Kidney epithelial cell (primary cell): ENCODE measurements at regions not wholly inside any gene's neighbourhood (a gene's known extent, or its start where the extent isn't known, plus 50 kb on each side); places are given as distances from the start of the nearest gene placed in this dataset.
"Not testable (repeated sequence)": the region's sequence is repeated elsewhere in the genome, so short reads cannot be mapped to it uniquely, and the experiment has no call there.

Experiments
- DNase-seq: peaks from one replicate; pipeline ENCODE4 v3.0.0-alpha.2; 2010; ENCODE audit warnings: low read depth
- H3K27me3 ChIP-seq: 2 replicates; pipeline ENCODE4 v1.6.0; 2011; ENCODE audit warnings: low read length; ENCODE audit not compliant: control insufficient read depth, insufficient read depth
- H3K36me3 ChIP-seq: 2 replicates; pipeline ENCODE4 v1.5.1; 2011; ENCODE audit warnings: low read length; ENCODE audit not compliant: control insufficient read depth, insufficient read depth
- H3K4me3 ChIP-seq: 2 replicates; pipeline ENCODE4 v1.5.1; 2011; ENCODE audit warnings: low read depth, mild to moderate bottlenecking, control low read depth, low read length
- CTCF ChIP-seq: IDR thresholded peaks from 2 replicates; pipeline ENCODE4 v1.5.1; 2011; ENCODE audit warnings: mild to moderate bottlenecking, moderate library complexity, low read length, control low read depth, inconsistent platforms; ENCODE audit not compliant: insufficient read depth, poor library complexity, severe bottlenecking

- not testable (repeated sequence) for H3K27me3 ChIP-seq, DNase-seq, H3K4me3 ChIP-seq, H3K36me3 ChIP-seq
Measured at GRCh38 chr16:88258141-88258540, 124.6 kb upstream of the ZNF469 start.

- not testable (repeated sequence) for DNase-seq, H3K36me3 ChIP-seq, H3K27me3 ChIP-seq, H3K4me3 ChIP-seq
Measured at GRCh38 chr16:88258764-88259525, 123.8 kb upstream of the ZNF469 start.

GRCh38 chr16:88259538-88259937 is 123.2 kb upstream of the ZNF469 start:
- not testable (repeated sequence) for DNase-seq

GRCh38 chr16:88260146-88260545 is 122.6 kb upstream of the ZNF469 start:
- not testable (repeated sequence) for H3K4me3 ChIP-seq

More at GRCh38 chr16:88259538-88259937, 123.2 kb upstream of the ZNF469 start:
- H3K36me3 ChIP-seq, H3K27me3 ChIP-seq, H3K4me3 ChIP-seq: not testable (repeated sequence)

GRCh38 chr16:88260881-88261665 is 121.7 kb upstream of the ZNF469 start:
- not testable (repeated sequence) for H3K36me3 ChIP-seq, H3K27me3 ChIP-seq, H3K4me3 ChIP-seq, DNase-seq

More at GRCh38 chr16:88260146-88260545, 122.6 kb upstream of the ZNF469 start:
- H3K36me3 ChIP-seq, H3K27me3 ChIP-seq, DNase-seq: not testable (repeated sequence)

- DNase-seq, H3K27me3 ChIP-seq, H3K36me3 ChIP-seq, H3K4me3 ChIP-seq: not testable (repeated sequence)
Measured at GRCh38 chr16:88261814-88262605, 120.7 kb upstream of the ZNF469 start.

GRCh38 chr16:88262858-88263563 is 119.7 kb upstream of the ZNF469 start:
- not testable (repeated sequence) for H3K4me3 ChIP-seq, H3K27me3 ChIP-seq, H3K36me3 ChIP-seq
- TF ChIP-seq CTCF = peak; percentile 8
- DNase-seq = peak; percentile 31

GRCh38 chr16:88263681-88264287 is 119.0 kb upstream of the ZNF469 start:
- not testable (repeated sequence) for DNase-seq, H3K27me3 ChIP-seq, H3K4me3 ChIP-seq, H3K36me3 ChIP-seq
